ENCODE measurements at regions not wholly inside any gene's neighbourhood (a gene's known extent, or its start where the extent isn't known, plus 50 kb on each side); places are given as distances from the start of the nearest gene placed in this dataset.
A peak's percentile ranks its signal among the peaks of the same experiment; 100 is the strongest.

DNA sequence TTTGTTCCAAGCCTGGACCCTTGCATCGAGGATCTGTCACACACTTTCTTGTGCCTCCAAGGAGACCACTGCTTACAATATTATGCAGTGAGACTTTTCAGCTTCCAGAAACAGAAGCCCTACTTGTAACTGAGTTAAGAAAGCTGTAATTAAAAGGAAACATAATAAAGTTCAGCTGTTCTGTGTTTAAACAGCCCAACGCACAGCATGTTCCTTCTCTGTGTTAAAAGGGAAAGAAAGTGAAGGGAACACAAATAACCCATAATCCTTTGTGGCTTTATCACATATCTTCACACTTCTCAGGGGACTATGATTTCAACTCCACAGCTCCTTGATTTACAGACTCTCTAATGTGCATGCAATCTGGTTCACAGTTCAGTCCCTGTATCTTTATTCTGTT is 200.3 kb upstream of the MTNR1B start:
- no peak for DNase-seq

DNA sequence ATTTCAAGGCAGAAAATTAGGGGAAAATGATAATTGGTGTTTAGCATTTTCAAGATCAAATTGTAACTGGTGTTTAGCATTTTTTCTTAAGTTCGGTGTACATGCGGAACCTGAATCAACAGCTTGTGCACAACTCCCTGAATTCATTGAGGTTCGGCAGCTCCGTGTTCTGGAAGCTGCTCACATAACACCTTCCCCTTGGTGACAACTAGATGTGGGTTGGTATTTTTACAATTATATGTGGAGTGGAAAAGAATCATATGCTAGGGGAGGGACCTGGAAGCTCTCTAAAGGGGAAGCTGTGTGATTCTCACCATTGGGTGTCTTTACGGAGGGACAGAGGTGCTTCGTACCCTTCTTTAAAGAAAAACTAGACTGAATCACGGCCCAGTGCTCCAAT is 199.0 kb upstream of the MTNR1B start:
- DNase-seq, result no peak

DNA sequence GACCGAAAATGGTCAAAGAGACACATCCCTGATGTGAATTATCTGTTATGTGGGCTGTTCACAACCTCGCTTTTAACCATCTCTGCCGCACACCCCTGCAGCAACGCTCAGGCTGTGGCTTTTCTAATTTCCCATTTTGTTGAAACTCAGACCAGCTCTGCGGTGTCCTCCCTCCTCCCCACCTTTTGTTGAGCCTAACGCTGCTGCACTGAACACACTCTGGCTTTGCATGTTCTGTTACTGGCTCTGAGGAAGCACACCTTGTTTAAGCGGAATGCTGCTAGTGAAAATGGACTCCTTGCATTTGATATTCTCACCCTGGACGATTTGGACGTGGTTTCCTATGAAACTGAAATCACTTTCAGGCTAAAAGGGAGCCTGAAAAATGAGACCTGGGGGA is 198.5 kb upstream of the MTNR1B start:
- peak; percentile 15 for DNase-seq

DNA sequence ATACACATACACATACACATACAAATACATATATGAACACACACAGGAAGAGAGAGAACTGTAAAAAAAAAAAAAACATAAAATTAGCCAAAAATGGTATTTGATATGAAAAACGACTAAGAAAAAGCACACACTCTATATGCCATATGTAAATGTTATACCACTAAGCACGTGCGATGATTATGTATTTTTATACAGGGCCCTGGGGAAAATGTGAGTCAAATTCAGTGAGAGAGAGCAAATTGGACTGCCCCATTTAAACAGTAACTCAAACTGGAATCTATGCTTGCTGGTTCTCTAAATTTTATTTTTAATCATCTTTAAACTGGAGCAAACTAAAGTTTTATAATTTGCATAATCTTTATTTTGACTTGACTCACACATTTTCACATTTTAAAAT is 197.8 kb upstream of the MTNR1B start:
- DNase-seq, result no peak

DNA sequence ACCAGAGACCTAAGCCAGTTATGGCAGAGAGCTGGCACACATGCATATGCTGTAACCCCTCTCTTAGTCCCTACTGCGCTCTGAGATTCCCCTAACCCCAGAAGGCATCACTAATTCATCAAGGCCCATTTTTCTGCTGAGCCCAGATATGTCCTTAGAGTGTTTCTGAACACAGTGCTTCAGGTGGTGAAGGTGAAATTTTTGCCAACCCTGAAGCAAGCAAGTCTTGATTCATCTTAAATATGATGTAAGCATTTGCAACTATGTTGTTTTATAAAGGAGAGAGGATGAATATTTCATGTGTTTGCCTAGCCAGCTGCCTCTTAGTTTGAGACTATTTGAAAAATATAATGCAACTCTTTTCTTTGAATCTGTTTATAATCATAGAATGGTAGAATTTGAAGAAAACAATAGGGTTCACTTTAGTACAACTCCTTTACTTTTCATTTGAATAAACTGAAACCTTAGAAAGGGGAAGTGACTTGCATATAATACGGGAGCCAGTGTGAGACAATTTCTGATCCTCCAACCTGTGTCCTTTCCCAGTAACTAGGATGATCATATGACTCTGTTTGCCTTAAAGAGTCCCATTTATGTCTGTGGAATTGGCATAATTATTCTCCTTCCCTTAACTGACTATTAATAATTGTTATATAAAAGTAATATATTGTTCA is 194.3 kb upstream of the MTNR1B start:
- DNase-seq, result peak; percentile 16

- DNase-seq, result no peak
These were observed 192.8 kb upstream of the MTNR1B start for GRCh38 chr11:92776676-92777075.

DNA sequence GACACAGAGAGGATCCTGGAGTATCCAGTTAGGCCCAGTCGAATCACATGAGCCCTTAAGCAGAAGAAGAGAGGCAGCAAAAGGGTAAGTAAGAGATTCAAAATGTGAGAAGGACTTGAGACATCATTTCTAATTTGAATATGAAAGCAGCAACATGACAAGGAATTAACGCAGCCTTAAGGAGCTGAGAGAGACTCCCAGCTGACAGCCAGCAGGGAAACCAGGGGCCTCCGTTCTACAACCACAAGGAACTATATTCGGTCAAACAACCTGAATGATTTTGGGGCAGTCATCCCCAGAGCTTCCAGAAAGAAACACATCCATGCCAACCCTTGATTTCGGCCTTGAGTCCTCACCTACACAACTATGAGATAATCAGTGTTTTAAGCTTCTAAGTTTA is 189.7 kb upstream of the MTNR1B start:
- DNase-seq, result no peak

- DNase-seq, result no peak
These were observed 188.3 kb upstream of the MTNR1B start for GRCh38 chr11:92781151-92781550.

- DNase-seq, result no peak
These were observed 186.6 kb upstream of the MTNR1B start for GRCh38 chr11:92782806-92783205.

DNA sequence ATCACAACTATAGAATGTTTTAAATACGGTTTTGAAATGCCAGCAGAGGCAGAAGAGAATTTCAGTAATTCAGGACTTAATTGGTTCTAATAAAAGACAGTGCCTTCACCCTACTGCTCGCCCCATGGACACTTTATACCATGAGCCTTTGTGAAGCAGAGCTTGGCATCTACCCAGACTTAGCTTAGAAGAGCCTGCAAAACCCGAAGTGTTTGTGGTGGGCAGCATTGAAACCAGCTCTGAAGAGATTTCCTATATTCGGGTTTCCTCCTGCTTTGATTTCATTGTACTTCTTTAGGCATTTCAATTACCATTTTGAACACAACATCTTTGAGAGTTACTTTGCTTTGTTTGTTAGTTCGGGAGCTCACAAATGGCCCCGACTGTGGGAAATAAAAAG is 185.1 kb upstream of the MTNR1B start:
- no peak for DNase-seq

- DNase-seq, result no peak
These were observed 181.8 kb upstream of the MTNR1B start for GRCh38 chr11:92787638-92788037.

DNA sequence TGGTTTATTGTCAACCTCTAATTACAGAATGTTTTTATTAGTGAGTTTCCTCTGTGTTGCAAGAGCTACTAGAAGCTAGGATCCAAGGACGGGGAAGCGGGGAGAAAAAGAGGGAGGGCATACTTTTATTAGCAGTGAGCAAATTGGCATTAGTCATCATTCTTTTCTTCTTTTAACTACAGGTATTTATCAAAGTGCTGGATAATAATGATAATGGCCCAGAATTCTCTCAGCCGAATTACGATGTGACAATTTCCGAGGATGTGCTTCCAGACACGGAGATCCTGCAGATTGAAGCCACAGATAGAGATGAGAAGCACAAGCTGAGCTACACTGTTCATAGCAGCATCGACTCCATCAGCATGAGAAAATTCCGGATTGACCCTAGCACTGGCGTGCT is 179.7 kb upstream of the MTNR1B start:
- no peak for DNase-seq

DNA sequence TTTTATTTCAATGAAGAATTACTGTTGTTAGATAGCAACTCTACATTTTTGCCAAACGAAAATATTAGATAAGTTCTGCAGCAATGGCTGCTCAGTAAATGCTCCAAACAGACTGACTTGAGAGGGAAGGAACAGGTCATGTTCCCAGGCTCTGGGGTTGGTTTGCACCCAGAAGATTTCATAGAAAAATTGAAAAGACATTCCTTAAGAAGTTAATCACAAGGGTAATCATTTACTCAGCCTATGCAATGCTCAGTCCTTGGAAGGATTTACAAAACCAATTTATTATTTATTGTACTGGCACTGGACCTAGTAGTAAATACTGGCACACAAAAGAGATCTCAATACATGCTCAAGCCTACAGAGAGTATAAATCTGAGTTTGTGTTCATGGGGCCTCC is 179.1 kb upstream of the MTNR1B start:
- no peak for DNase-seq

- DNase-seq, result peak; percentile 14
These were observed 178.4 kb upstream of the MTNR1B start for GRCh38 chr11:92790926-92791616.

- DNase-seq, result no peak
These were observed 177.6 kb upstream of the MTNR1B start for GRCh38 chr11:92791886-92792285.

- DNase-seq, result no peak
These were observed 176.3 kb upstream of the MTNR1B start for GRCh38 chr11:92793189-92793588.

DNA sequence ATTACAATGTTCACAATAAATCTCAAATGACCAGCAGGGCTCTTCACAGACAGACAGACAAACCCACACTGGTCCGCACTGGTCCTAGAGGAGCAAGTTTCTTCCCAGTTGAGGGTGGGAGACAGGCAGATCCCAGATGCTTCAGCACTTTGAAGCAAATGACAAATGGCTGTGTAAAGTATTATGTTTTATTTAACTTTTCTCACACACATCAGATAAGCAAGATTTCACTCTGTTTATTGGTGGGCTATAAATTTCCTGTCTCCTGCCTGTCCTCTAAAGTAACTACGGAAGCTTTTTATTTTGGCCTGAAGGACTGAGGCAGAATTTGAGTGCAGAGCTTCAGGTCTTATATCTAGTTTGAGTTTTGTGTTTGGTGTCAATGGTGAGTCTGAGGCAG is 174.7 kb upstream of the MTNR1B start:
- no peak for DNase-seq

DNA sequence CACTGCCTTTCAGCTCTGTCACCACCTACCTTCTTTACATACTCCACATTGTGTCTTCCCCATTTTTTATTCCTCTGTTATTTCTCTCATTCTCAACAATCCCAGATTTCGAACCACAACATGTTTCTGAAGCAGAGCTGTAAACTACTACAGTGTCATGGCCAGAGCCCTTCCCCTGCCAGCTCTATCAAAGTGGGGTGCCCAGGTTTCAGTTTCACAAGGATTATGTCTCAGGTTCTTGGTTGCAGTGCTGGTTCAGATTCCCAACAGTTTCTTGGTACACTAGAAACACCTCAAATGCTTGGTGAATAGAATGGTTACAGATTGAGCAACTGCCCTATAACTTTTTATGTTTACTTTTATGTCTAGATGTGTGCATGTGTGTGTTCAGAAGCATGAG is 172.7 kb upstream of the MTNR1B start:
- no peak for DNase-seq

GRCh38 chr11:92797874-92798273 is 171.6 kb upstream of the MTNR1B start:
- DNase-seq, result no peak

GRCh38 chr11:92801685-92802084 is 167.8 kb upstream of the MTNR1B start:
- DNase-seq, result no peak

DNA sequence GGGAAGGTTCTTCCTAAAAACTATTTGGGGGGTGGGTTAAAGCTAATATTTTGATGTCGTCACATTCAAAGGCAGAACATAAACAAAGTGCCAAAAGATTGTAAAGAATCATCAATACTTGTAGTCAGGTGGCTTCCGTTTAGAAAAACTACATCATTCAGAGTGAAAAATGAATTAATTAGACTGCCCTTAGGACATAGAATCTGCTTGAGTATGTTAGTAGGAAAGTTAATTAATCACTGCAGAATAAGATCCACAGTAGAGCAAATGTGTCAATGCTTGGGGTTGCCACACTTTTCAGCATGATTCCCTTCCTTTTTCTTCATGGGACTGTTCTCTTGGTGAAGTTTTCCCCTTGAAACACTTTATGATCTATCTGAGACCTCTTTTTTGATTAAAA is 166.8 kb upstream of the MTNR1B start:
- DNase-seq, result no peak

GRCh38 chr11:92803391-92803790 is 166.1 kb upstream of the MTNR1B start:
- DNase-seq, result no peak

GRCh38 chr11:92804388-92804966 is 165.0 kb upstream of the MTNR1B start:
- DNase-seq, result no peak

DNA sequence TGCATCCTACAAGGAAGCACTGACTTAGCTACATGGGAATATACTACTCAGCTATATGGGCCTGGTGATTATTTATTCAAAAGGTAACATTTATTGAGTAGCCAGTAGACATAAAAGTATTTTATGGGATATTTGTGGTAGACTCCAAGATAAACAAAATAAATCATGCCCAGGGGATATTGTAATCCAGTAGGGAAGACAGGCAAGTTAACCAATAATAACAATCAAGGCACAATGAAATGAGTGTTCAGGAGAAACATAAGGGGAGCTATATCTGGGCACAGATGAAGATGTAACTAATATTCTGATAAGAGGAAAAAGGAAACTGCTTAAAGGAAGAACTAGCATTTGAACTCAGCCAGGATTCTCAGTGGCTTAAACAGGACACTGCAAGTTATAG is 161.4 kb upstream of the MTNR1B start:
- DNase-seq, result no peak

Measured in hematopoietic multipotent progenitor cell treated with erythropoietin and hydrocortisone succinate and interleukin-3 and kit ligand, for 4 days (in vitro differentiated cells).